CD4-positive, alpha-beta memory T cell (primary cell): ENCODE measurements at regions not wholly inside any gene's neighbourhood (a gene's known extent, or its start where the extent isn't known, plus 50 kb on each side); places are given as distances from the start of the nearest gene placed in this dataset.

Source experiments
- CTCF ChIA-PET: fragments of 350-600 bp; sonication (Branson Sonifier 250); formaldehyde crosslinking; loops from one replicate; lab custom pipeline; 2021; ENCODE audit warnings: inconsistent platforms; ENCODE audit not compliant: partially characterized antibody; lab: Charles Lee
- POLR2A ChIA-PET: fragments of 350-600 bp; sonication (Branson Sonifier 250); formaldehyde crosslinking; loops from one replicate; lab custom pipeline; 2021; ENCODE audit not compliant: partially characterized antibody; lab: Charles Lee
- DNase-seq, 5 donors: peaks; one replicate each; pipeline versions ENCODE4 v3.0.0 to v3.0.0-alpha.2; 2020 to 2022; ENCODE audit warnings: mixed read lengths in 1 of 5
- H3K27ac ChIP-seq: one replicate; pipeline ENCODE4 v1.7.0; 2013; ENCODE audit warnings: low read depth, low read length
- H3K27me3 ChIP-seq: 2 replicates; pipeline ENCODE4 v1.7.0; 2013; ENCODE audit warnings: mild to moderate bottlenecking, low read length, moderate library complexity; ENCODE audit not compliant: insufficient read depth
- H3K36me3 ChIP-seq: 2 replicates; pipeline ENCODE4 v1.7.0; 2013; ENCODE audit warnings: mild to moderate bottlenecking, low read length, moderate library complexity; ENCODE audit not compliant: insufficient read depth
- H3K4me1 ChIP-seq: 2 replicates; pipeline ENCODE4 v1.7.0; 2013; ENCODE audit warnings: mild to moderate bottlenecking, low read length, moderate library complexity; ENCODE audit not compliant: insufficient read depth
- H3K4me3 ChIP-seq, 2 donors: one replicate each; pipeline ENCODE4 v1.7.0; 2013; ENCODE audit warnings: low read length in 2 of 2, mild to moderate bottlenecking in 1 of 2
- H3K9me3 ChIP-seq, 2 donors: one replicate each; pipeline ENCODE4 v1.7.0; 2013; ENCODE audit warnings: low read length in 2 of 2, control low read depth in 1 of 2; ENCODE audit not compliant: control insufficient read depth in 1 of 2
- H3K27ac Mint-ChIP-seq, 7 donors: one replicate each; pipeline ENCODE4 v1.8.0; 2020 to 2021; ENCODE audit warnings: mixed read lengths in 7 of 7, mild to moderate bottlenecking in 6 of 7, inconsistent platforms in 3 of 7, moderate library complexity in 3 of 7
- H3K27me3 Mint-ChIP-seq, 2 donors: one replicate each; pipeline ENCODE4 v1.8.0; 2020 to 2021; ENCODE audit warnings: mixed read lengths in 2 of 2
- H3K36me3 Mint-ChIP-seq, 2 donors: one replicate each; pipeline ENCODE4 v1.8.0; 2020 to 2021; ENCODE audit warnings: mixed read lengths in 2 of 2, inconsistent platforms in 1 of 2, mild to moderate bottlenecking in 1 of 2
- H3K4me1 Mint-ChIP-seq, 4 donors: one replicate each; pipeline ENCODE4 v1.8.0; 2020 to 2021; ENCODE audit warnings: mixed read lengths in 4 of 4, mild to moderate bottlenecking in 1 of 4
- H3K4me3 Mint-ChIP-seq, 8 donors: one replicate each; pipeline ENCODE4 v1.8.0; 2020 to 2021; ENCODE audit warnings: mixed read lengths in 8 of 8, mild to moderate bottlenecking in 7 of 8, moderate library complexity in 6 of 8, inconsistent platforms in 3 of 8
- H3K9me3 Mint-ChIP-seq, 8 donors: one replicate each; pipeline ENCODE4 v1.8.0; 2020 to 2021; ENCODE audit warnings: mixed read lengths in 8 of 8, mild to moderate bottlenecking in 5 of 8, inconsistent platforms in 3 of 8, moderate library complexity in 1 of 8
- intact Hi-C: fragments of 100-400 bp; cut with micrococcal nuclease; formaldehyde crosslinking; loops from one replicate; pipeline ENCODE4 v1.15.1; 2023

DNA sequence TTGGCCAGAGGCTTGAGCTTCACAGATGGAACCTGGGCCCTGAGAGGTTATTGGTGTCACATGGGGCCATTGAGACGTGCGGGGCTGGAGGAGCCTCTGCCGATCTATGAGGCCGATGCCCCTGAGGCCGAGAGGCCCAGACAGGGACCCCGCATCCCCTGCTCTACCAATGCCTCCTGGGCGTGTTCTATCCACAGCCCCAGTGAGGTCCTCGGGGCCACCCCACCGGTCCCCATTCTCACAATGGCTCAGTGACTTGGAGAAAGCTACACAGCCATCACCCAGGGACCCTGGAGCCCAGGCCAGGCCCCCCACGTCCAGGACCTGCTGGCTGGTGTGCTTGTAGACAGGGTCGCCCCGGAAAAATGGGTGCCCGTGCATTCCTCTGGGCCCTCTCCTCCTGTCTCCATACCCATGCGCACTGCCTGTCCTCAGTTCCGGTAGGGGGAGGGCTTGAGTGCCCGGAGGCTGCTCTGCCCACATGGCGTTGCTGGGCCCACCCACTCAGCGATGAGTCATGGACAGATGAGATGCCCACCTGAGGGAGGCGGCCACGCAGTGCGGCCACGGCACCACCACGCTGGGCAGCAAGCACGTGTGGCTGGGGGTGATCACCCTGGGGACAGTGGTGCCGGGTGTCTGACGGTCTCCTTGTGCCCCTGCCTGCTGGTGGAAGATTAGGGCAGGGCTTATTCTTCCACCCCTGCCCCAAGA is 1224.7 kb downstream of the BRD1 start:
- no peak overlapping the region for H3K27ac ChIP-seq
- ChIA-PET CTCF (no interaction called here), POLR2A (no interaction called here)
- DNase-seq = no peak
- H3K9me3 ChIP-seq = no peaks in the 10 kb centered on the region
- no peaks in the 10 kb centered on the region for H3K36me3 ChIP-seq
- no peaks in the 10 kb centered on the region for H3K27me3 ChIP-seq
- Mint-ChIP-seq H3K36me3 (no peaks in the 10 kb centered on the region), H3K4me1 (no peaks in the 10 kb centered on the region), H3K27me3 (no peaks in the 10 kb centered on the region), H3K27ac (no peak overlapping the region), H3K4me3 (no peak overlapping the region), H3K9me3 (peaks cover 0 to 13% (median 6%) of the 10 kb centered on the region in 8 donors)
- no peaks in the 10 kb centered on the region for H3K4me1 ChIP-seq
- no peak overlapping the region for H3K4me3 ChIP-seq
- intact Hi-C loops = no loop called here

DNA sequence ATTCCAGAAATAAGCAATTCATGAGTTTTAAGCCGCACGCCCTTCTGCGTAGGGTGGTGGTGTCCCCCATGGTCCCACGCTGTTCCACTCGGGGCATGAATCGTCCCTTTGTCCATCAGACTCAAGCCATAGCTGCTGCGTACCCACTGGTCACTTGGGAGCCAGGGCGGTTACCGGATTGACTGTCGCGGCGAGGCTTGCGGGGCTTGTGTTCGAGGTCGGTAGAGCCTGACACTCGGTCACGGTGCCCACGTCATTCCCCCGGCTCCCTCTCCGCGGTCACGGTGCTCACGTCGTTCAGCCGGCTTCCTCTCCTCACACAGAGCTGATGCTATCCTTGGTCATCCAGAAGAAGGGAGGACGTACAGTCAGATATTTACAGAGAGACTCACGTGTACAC is 1227.0 kb downstream of the BRD1 start:
- Mint-ChIP-seq H3K27me3 (no peaks in the 10 kb centered on the region), H3K27ac (no peak overlapping the region), H3K4me3 (no peak overlapping the region), H3K9me3 (peaks cover 0 to 12% (median 6%) of the 10 kb centered on the region in 8 donors), H3K4me1 (no peaks in the 10 kb centered on the region), H3K36me3 (no peaks in the 10 kb centered on the region)
- CTCF ChIA-PET = no interaction called here
- DNase-seq = no peak
- Histone ChIP-seq H3K4me1 (no peaks in the 10 kb centered on the region), H3K27ac (no peak overlapping the region), H3K4me3 (no peak overlapping the region), H3K27me3 (no peaks in the 10 kb centered on the region), H3K9me3 (no peaks in the 10 kb centered on the region), H3K36me3 (no peaks in the 10 kb centered on the region)
- intact Hi-C loops = no loop called here
- POLR2A ChIA-PET = no interaction called here

DNA sequence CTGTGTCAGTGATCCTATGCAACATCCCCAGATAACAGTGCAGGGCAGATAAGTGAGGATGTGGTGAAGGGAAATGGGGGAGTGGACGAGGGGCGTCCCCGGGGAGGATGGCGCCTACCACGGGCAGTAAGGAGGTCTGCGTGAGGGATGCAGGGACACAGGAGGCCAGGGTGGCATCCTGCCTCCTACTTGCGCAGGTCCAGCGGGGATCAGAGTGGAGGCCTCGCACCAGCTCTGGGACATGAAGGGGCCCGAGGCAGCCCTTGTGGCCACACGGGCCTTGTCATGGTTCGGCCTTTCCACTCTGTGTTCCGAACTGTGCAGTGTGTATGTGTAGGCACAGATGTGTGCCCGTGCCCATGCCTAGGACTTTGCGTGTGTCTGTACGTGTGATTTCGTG is 1227.5 kb downstream of the BRD1 start:
- ChIA-PET CTCF (no interaction called here), POLR2A (no interaction called here)
- Histone ChIP-seq H3K27me3 (no peaks in the 10 kb centered on the region), H3K27ac (no peak overlapping the region), H3K4me1 (no peaks in the 10 kb centered on the region), H3K9me3 (no peaks in the 10 kb centered on the region), H3K4me3 (no peak overlapping the region), H3K36me3 (no peaks in the 10 kb centered on the region)
- peaks cover 0 to 12% (median 5%) of the 10 kb centered on the region in 8 donors for H3K9me3 Mint-ChIP-seq
- no peaks in the 10 kb centered on the region for H3K27me3 Mint-ChIP-seq
- intact Hi-C loops = no loop called here
- no peak overlapping the region for H3K4me3 Mint-ChIP-seq
- DNase-seq = no peak
- H3K4me1 Mint-ChIP-seq = no peaks in the 10 kb centered on the region
- no peak overlapping the region for H3K27ac Mint-ChIP-seq
- H3K36me3 Mint-ChIP-seq = no peaks in the 10 kb centered on the region

DNA sequence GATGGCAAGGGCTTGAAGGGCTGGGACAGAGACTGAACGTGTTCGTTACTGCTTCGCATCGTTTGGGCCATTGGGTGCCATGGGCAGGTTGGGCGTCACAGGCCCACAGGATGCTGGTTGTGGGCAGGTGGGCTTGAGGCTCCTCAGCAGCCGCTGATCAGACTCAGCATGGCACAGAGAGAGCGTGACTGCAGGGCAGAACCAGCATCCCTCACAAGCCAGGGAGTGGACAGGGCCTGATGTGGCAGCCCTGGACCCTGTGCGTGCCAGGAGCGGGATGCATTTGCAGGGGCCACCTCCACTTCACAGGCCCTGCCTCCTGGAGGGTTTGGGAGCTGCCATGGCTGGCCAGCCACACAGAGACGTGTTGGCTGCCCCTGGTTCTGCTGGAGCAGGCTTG is 1228.3 kb downstream of the BRD1 start:
- POLR2A ChIA-PET = no interaction called here
- H3K27ac Mint-ChIP-seq = no peak overlapping the region
- intact Hi-C loops = no loop called here

DNA sequence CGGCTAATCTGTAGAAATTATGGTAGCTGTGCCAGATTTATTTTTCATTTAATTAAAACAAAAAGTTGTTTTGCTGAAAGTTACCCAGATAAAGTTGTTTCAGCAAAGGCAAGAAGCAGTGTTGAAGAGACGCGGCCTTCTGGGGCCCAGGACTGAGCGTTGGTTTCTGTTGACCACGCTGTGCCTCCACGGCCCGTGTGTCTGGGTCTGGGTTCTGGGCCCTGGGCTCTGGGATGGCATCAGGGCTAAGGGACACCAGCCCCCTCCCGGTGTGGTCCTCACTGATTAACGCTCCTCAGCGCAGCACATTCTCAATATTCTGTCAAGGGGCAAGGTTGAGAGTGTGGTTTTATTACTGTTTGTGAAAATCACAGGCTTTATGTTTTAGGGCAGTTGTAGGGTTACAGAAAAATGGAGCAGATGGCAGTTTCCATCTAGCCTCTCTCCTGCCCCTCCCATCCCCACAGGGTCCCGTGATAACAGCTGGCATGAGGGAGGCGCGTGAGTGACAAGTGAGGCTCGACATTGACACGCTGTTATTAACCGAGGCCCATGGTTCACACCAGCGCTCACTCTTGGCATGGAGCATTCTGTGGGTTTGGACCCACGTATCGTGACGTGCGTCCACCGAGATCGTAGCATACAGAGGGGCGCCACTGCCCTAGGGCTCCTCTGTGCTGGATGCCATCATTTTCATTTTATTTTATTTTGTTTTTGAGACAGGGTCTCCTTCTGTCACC is 1231.4 kb downstream of the BRD1 start:
- H3K9me3 Mint-ChIP-seq = peaks cover 0 to 10% (median 0%) of the 10 kb centered on the region in 8 donors
- POLR2A ChIA-PET = no interaction called here
- H3K4me1 Mint-ChIP-seq = no peaks in the 10 kb centered on the region
- Histone ChIP-seq H3K4me3 (no peak overlapping the region), H3K27ac (no peak overlapping the region), H3K27me3 (no peaks in the 10 kb centered on the region), H3K36me3 (no peaks in the 10 kb centered on the region), H3K4me1 (no peaks in the 10 kb centered on the region), H3K9me3 (no peaks in the 10 kb centered on the region)
- intact Hi-C loops = no loop called here
- no peak overlapping the region for H3K4me3 Mint-ChIP-seq
- no peaks in the 10 kb centered on the region for H3K36me3 Mint-ChIP-seq
- no peak overlapping the region for H3K27ac Mint-ChIP-seq
- DNase-seq = no peak
- no peaks in the 10 kb centered on the region for H3K27me3 Mint-ChIP-seq
- CTCF ChIA-PET = no interaction called here

More for the DNA sequence above, 1228.3 kb downstream of the BRD1 start:
- Mint-ChIP-seq H3K4me3 (no peak overlapping the region), H3K4me1 (no peaks in the 10 kb centered on the region), H3K36me3 (no peaks in the 10 kb centered on the region), H3K27me3 (no peaks in the 10 kb centered on the region), H3K9me3 (peaks cover 0 to 12% (median 0%) of the 10 kb centered on the region in 8 donors)
- DNase-seq = no peak
- H3K4me3 ChIP-seq = no peak overlapping the region
- H3K36me3 ChIP-seq = no peaks in the 10 kb centered on the region
- H3K27me3 ChIP-seq = no peaks in the 10 kb centered on the region
- CTCF ChIA-PET = no interaction called here
- no peaks in the 10 kb centered on the region for H3K4me1 ChIP-seq
- no peak overlapping the region for H3K27ac ChIP-seq
- H3K9me3 ChIP-seq = no peaks in the 10 kb centered on the region

DNA sequence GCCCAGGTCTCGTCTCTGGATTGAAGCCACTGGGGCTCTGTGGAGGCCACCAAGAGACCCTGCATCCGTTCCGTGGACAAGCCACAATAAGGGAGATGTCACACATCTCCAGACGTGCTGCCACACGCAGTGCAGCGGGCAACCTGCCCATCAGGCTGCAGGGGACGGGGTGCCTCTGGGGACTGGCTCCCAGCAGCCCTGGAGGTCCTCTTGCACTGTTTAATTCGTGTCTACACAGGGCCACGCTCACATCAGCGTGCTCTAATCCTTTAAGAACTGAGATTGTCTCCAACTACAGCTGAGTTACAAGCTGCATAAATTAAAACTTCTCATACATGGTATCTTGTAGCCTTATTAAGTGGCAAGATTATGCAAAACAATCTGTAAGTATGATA is 1232.2 kb downstream of the BRD1 start:
- Histone ChIP-seq H3K4me3 (no peak overlapping the region), H3K36me3 (no peaks in the 10 kb centered on the region), H3K4me1 (no peaks in the 10 kb centered on the region), H3K9me3 (no peaks in the 10 kb centered on the region), H3K27ac (no peak overlapping the region), H3K27me3 (no peaks in the 10 kb centered on the region)
- ChIA-PET POLR2A (no interaction called here), CTCF (no interaction called here)
- Mint-ChIP-seq H3K4me3 (no peak overlapping the region), H3K4me1 (no peaks in the 10 kb centered on the region), H3K27me3 (no peaks in the 10 kb centered on the region), H3K9me3 (peaks cover 0 to 10% (median 0%) of the 10 kb centered on the region in 8 donors), H3K27ac (no peak overlapping the region), H3K36me3 (no peaks in the 10 kb centered on the region)
- intact Hi-C loops = no loop called here
- DNase-seq = no peak

DNA sequence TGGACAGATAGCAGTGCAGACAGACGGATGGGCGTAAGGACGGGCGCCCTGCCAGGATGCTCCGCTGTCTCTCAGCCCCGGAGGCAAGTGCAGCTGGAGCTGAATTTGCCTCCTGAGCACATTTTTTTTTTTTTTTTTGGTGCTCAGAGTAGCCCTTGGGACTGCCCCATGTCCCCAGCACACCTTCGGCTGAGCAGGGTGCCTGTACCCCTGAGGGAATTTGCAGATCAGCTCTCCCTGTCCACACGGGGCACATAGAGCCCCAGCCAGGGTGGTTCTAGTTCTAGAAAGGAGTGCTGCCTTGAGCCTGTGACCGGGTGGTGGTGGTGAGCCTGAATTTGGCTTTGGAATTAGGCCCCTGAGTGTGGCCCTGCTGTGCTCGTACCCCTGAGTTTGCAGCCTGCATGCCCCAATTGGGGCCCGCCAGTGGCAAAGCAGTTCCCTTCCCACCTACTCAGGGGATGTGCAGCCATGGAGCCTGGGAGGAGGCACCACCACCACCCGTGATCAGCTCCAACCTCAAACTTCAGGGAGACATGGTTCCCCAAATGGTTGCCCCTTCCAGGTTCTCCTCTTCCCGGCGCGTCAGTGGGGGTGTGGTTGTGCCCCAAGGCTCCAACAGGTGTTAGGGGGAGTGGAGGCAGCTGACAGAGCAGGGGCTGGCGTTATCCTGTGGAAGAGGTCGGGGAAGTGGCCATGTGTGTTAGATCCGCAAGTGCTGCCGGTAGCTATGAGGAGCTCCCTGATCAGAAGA is 1232.7 kb downstream of the BRD1 start:
- Mint-ChIP-seq H3K4me1 (no peaks in the 10 kb centered on the region), H3K27ac (no peak overlapping the region), H3K4me3 (no peak overlapping the region), H3K36me3 (no peaks in the 10 kb centered on the region), H3K9me3 (peaks cover 0 to 9% (median 0%) of the 10 kb centered on the region in 8 donors), H3K27me3 (no peaks in the 10 kb centered on the region)
- intact Hi-C loops = no loop called here
- CTCF ChIA-PET = no interaction called here
- no peak overlapping the region for H3K4me3 ChIP-seq
- H3K27me3 ChIP-seq = no peaks in the 10 kb centered on the region
- DNase-seq = no peak
- POLR2A ChIA-PET = no interaction called here
- no peak overlapping the region for H3K27ac ChIP-seq
- no peaks in the 10 kb centered on the region for H3K9me3 ChIP-seq
- H3K36me3 ChIP-seq = no peaks in the 10 kb centered on the region
- no peaks in the 10 kb centered on the region for H3K4me1 ChIP-seq
